HG03108 (cell line): ENCODE measurements at regions not wholly inside any gene's neighbourhood (a gene's known extent, or its start where the extent isn't known, plus 50 kb on each side); places are given as distances from the start of the nearest gene placed in this dataset.

Source experiments
- ATAC-seq: cut with Tn5 transposase; IDR thresholded peaks from one replicate; pipeline ENCODE4 v1.9.1; 2021; ENCODE audit warnings: moderate library complexity; ENCODE audit not compliant: unreplicated experiment

- no peak for ATAC-seq
Observed at GRCh38 chr10:70939441-70940003, 51.2 kb upstream of the PCBD1 start.

- no peak for ATAC-seq
Observed at GRCh38 chr10:70940834-70941568, 52.6 kb upstream of the PCBD1 start.

GRCh38 chr10:70942125-70942524 is 53.8 kb upstream of the PCBD1 start:
- ATAC-seq: no peak

- no peak for ATAC-seq
Observed at GRCh38 chr10:70942725-70943124, 54.4 kb upstream of the PCBD1 start.

GRCh38 chr10:70943249-70943648 is 54.9 kb upstream of the PCBD1 start:
- ATAC-seq: no peak

- no peak for ATAC-seq
Observed at GRCh38 chr10:70943841-70944466, 55.6 kb upstream of the PCBD1 start.

- ATAC-seq: no peak
Observed at GRCh38 chr10:70950037-70950436, 61.7 kb upstream of the PCBD1 start.

GRCh38 chr10:70950801-70951200 is 62.4 kb upstream of the PCBD1 start:
- no peak for ATAC-seq

- ATAC-seq: no peak
Observed at GRCh38 chr10:70952401-70952800, 64.0 kb upstream of the PCBD1 start.

- no peak for ATAC-seq
Observed at GRCh38 chr10:70952921-70953320, 64.6 kb upstream of the PCBD1 start.

- ATAC-seq: no peak
Observed at GRCh38 chr10:70954381-70955176, 66.2 kb upstream of the PCBD1 start.

- ATAC-seq: no peak
Observed at GRCh38 chr10:70956029-70956759, 67.8 kb upstream of the PCBD1 start.

GRCh38 chr10:70958396-70958795 is 70.0 kb upstream of the PCBD1 start:
- ATAC-seq: no peak

GRCh38 chr10:70960316-70960715 is 72.0 kb upstream of the PCBD1 start:
- ATAC-seq: no peak

GRCh38 chr10:70960783-70961570 is 72.6 kb upstream of the PCBD1 start:
- ATAC-seq: no peak

GRCh38 chr10:70962686-70963085 is 74.3 kb upstream of the PCBD1 start:
- no peak for ATAC-seq

GRCh38 chr10:70963271-70963670 is 74.9 kb upstream of the PCBD1 start:
- ATAC-seq: no peak

GRCh38 chr10:70964245-70964644 is 75.9 kb upstream of the PCBD1 start:
- ATAC-seq: no peak

GRCh38 chr10:70964881-70965280 is 76.5 kb upstream of the PCBD1 start:
- ATAC-seq: no peak

GRCh38 chr10:70965566-70965965 is 77.2 kb upstream of the PCBD1 start:
- no peak for ATAC-seq
